CD4-positive, alpha-beta T cell (primary cell): ENCODE measurements at regions not wholly inside any gene's neighbourhood (a gene's known extent, or its start where the extent isn't known, plus 50 kb on each side); places are given as distances from the start of the nearest gene placed in this dataset.

Source experiments
- ATAC-seq: fragments of 200-7000 bp; cut with Tn5 transposase; one replicate; pipeline ENCODE4 v1.10.0; 2022; ENCODE audit warnings: mild to moderate bottlenecking; ENCODE audit not compliant: poor library complexity
- CTCF ChIA-PET: fragments of 350-600 bp; sonication (Branson Sonifier 250); formaldehyde crosslinking; loops from one replicate; lab custom pipeline; 2021; ENCODE audit warnings: antibody characterized with exemption, inconsistent platforms; lab: Charles Lee
- POLR2A ChIA-PET: fragments of 350-600 bp; sonication (Branson Sonifier 250); formaldehyde crosslinking; loops from one replicate; lab custom pipeline; 2021; ENCODE audit warnings: antibody characterized with exemption, inconsistent platforms; lab: Charles Lee
- DNase-seq, 14 experiments: peaks; one replicate each; pipeline ENCODE4 v3.0.0-alpha.2; 2013 to 2020; ENCODE audit warnings: mixed read lengths in 2 of 14
- H3K27ac ChIP-seq, 2 donors: one replicate each; pipeline versions ENCODE4 v1.5.1 to v1.7.0; 2013; ENCODE audit warnings: low read length in 2 of 2, low read depth in 1 of 2, mild to moderate bottlenecking in 1 of 2
- H3K27me3 ChIP-seq, 2 experiments: 1 replicate in 1 of 2; 2 replicates in 1 of 2; pipeline versions ENCODE4 v1.6.1 to v1.7.0; 2013; ENCODE audit warnings: low read length in 2 of 2, control low read depth in 1 of 2, mild to moderate bottlenecking in 1 of 2, moderate library complexity in 1 of 2; ENCODE audit not compliant: insufficient read depth in 2 of 2, control insufficient read depth in 1 of 2
- H3K36me3 ChIP-seq: one replicate; pipeline ENCODE4 v1.6.1; 2013; ENCODE audit warnings: low read length, control low read depth; ENCODE audit not compliant: insufficient read depth
- H3K4me1 ChIP-seq: one replicate; pipeline ENCODE4 v1.6.1; 2013; ENCODE audit warnings: low read length, control low read depth; ENCODE audit not compliant: insufficient read depth
- H3K4me3 ChIP-seq: one replicate; pipeline ENCODE4 v1.5.1; 2013; ENCODE audit warnings: mild to moderate bottlenecking, low read length, moderate library complexity
- H3K9me3 ChIP-seq, 2 experiments: 1 replicate in 1 of 2; 2 replicates in 1 of 2; pipeline versions ENCODE4 v1.6.1 to v1.7.0; 2013; ENCODE audit warnings: low read length in 2 of 2, mild to moderate bottlenecking in 2 of 2, control low read depth in 1 of 2, moderate library complexity in 1 of 2; ENCODE audit not compliant: control insufficient read depth in 1 of 2, insufficient read depth in 1 of 2
- H3K27ac Mint-ChIP-seq: one replicate; pipeline ENCODE4 v1.8.0; 2020; ENCODE audit warnings: mixed read lengths
- H3K27me3 Mint-ChIP-seq: one replicate; pipeline ENCODE4 v1.8.0; 2021; ENCODE audit warnings: mixed read lengths
- H3K36me3 Mint-ChIP-seq: one replicate; pipeline ENCODE4 v1.8.0; 2021; ENCODE audit warnings: low read depth, mixed read lengths
- H3K4me1 Mint-ChIP-seq: one replicate; pipeline ENCODE4 v1.8.0; 2021; ENCODE audit warnings: low read depth, mixed read lengths
- H3K4me3 Mint-ChIP-seq: one replicate; pipeline ENCODE4 v1.8.0; 2020; ENCODE audit warnings: mild to moderate bottlenecking, mixed read lengths
- H3K9me3 Mint-ChIP-seq: one replicate; pipeline ENCODE4 v1.8.0; 2020; ENCODE audit warnings: mixed read lengths
- CTCF ChIP-seq: fragments of 200-600 bp; IDR thresholded peaks from one replicate; pipeline ENCODE4 v1.8.0; 2022; ENCODE audit warnings: antibody characterized with exemption, mild to moderate bottlenecking
- intact Hi-C, 2 experiments: fragments of 100-400 bp; cut with DNase I in 1 of 2; cut with micrococcal nuclease in 1 of 2; formaldehyde crosslinking; loops; one replicate each; pipeline versions ENCODE4 v1.15.1 to v1.9.0; 2023 to 2025; cut with DNase I, micrococcal nuclease

DNA sequence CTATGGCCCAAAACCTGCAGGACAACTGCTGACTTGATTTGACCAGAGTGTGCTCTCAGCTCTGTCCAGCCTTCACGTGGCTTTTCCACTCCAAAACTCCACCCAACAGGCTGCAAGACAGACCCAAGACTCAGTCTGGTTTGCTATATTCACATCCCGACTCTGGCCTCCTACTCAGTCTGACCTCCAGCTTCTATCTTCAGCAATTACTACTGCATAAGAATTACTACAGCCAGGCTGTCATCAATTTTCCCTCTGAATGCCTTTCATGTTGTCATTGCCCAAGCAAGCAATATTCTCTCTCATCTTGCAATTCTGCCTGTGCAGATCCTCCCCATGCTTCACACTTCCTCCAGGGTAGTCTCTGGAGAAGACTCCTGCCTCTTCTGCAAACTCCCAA is 53.6 kb upstream of the GYPC start:
- no peaks in the 10 kb centered on the region for H3K4me1 Mint-ChIP-seq
- H3K4me3 Mint-ChIP-seq = no peak overlapping the region
- H3K9me3 Mint-ChIP-seq = peaks cover 30% of the 10 kb centered on the region
- no peak overlapping the region for H3K27ac Mint-ChIP-seq
- intact Hi-C loops = loop anchor here in 1 of 2 experiments (10.0 kb wide), 1 partner anchor 372 kb away; no protein-coding TSS in a partner anchor
- H3K27me3 Mint-ChIP-seq = no peaks in the 10 kb centered on the region
- H3K27ac ChIP-seq = no peak overlapping the region
- H3K9me3 ChIP-seq = peaks cover 0 to 22% of the 10 kb centered on the region in 2 experiments
- ATAC-seq (no peak), DNase-seq (no peak)
- peaks cover 11% of the 10 kb centered on the region for H3K36me3 Mint-ChIP-seq
- ChIA-PET CTCF (no interaction called here), POLR2A (no interaction called here)
- TF ChIP-seq CTCF = no peak
- H3K4me1 ChIP-seq = no peaks in the 10 kb centered on the region
- no peaks in the 10 kb centered on the region for H3K36me3 ChIP-seq
- no peak overlapping the region for H3K4me3 ChIP-seq
- peaks cover 0 to 4% of the 10 kb centered on the region in 2 experiments for H3K27me3 ChIP-seq
